Subcutaneous abdominal adipose tissue (tissue), 5 donors: ENCODE measurements at regions not wholly inside any gene's neighbourhood (a gene's known extent, or its start where the extent isn't known, plus 50 kb on each side); places are given as distances from the start of the nearest gene placed in this dataset.

ENCODE experiments used
- H3K27ac ChIP-seq: one replicate; pipeline ENCODE4 v1.7.0; 2013; ENCODE audit warnings: low read depth, mild to moderate bottlenecking, inconsistent platforms, low read length, moderate library complexity
- H3K27me3 ChIP-seq, 5 donors: one replicate each; pipeline ENCODE4 v1.7.0; 2013; ENCODE audit warnings: low read length in 5 of 5, inconsistent platforms in 1 of 5; ENCODE audit not compliant: control insufficient read depth in 5 of 5, insufficient read depth in 4 of 5
- H3K36me3 ChIP-seq, 5 donors: one replicate each; pipeline ENCODE4 v1.7.0; 2013; ENCODE audit warnings: low read length in 5 of 5; ENCODE audit not compliant: control insufficient read depth in 5 of 5, insufficient read depth in 5 of 5
- H3K4me1 ChIP-seq, 5 donors: one replicate each; pipeline ENCODE4 v1.7.0; 2013; ENCODE audit warnings: low read length in 5 of 5, mild to moderate bottlenecking in 3 of 5, moderate library complexity in 1 of 5; ENCODE audit not compliant: control insufficient read depth in 5 of 5, insufficient read depth in 5 of 5
- H3K4me3 ChIP-seq, 5 donors: one replicate each; pipeline ENCODE4 v1.7.0; 2013; ENCODE audit warnings: low read length in 5 of 5, low read depth in 1 of 5
- H3K9ac ChIP-seq, 5 donors: one replicate each; pipeline ENCODE4 v1.7.0; 2013; ENCODE audit warnings: low read length in 5 of 5, mild to moderate bottlenecking in 4 of 5, moderate library complexity in 3 of 5
- H3K9me3 ChIP-seq, 5 donors: one replicate each; pipeline ENCODE4 v1.7.0; 2013; ENCODE audit warnings: low read length in 5 of 5; ENCODE audit not compliant: control insufficient read depth in 5 of 5
- donor health status: healthy.
- donor health status: healthy.
- donor health status: healthy.
- donor health status: healthy.
- donor health status: healthy.

DNA sequence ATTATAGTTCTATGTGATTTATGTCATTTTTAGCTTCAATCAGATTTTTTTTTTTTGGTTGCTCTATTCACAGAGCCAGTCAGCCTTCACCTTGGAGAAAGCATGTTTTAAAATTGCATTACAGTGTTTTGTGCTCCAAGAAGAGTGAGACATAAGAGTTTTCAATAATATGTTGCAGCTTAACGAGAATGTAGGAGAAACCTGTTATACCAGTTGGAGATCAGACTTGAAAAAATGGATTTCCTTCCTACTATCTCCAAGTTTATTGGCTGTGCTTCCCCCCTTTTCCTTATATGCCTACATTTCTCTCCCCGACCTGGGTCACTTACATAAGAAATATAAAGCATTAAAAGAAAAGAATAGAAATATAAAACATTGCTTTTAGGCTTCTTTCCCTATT lies 123.9 kb upstream of the ARGLU1 start:
- Histone ChIP-seq H3K27ac (peak overlapping the region; percentile 64), H3K9ac (no peak overlapping the region), H3K4me3 (no peak overlapping the region), H3K4me1 (peaks cover 0 to 16% (median 0%) of the 10 kb centered on the region in 5 donors), H3K27me3 (no peaks in the 10 kb centered on the region), H3K9me3 (no peaks in the 10 kb centered on the region), H3K36me3 (no peaks in the 10 kb centered on the region)

DNA sequence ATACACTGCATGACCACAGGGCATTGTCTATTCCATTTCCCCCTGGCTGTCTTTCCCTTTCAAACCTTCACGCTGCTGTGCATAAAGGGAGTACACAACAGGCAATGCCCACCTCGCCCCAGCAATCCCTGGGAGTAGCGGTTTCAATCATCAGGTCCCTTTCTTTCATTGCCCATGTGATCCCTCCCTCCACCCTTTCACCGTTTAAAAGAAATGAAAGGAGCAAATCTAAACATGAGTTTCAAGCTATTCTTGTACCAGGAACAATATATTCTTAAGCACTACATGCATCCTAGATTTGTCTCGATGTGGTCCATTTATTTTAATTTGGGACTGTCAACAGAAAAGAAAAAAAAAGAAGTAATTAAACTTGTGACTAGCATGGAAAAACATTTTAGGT lies 123.4 kb upstream of the ARGLU1 start:
- peaks cover 0 to 10% (median 0%) of the 10 kb centered on the region in 5 donors for H3K4me1 ChIP-seq

DNA sequence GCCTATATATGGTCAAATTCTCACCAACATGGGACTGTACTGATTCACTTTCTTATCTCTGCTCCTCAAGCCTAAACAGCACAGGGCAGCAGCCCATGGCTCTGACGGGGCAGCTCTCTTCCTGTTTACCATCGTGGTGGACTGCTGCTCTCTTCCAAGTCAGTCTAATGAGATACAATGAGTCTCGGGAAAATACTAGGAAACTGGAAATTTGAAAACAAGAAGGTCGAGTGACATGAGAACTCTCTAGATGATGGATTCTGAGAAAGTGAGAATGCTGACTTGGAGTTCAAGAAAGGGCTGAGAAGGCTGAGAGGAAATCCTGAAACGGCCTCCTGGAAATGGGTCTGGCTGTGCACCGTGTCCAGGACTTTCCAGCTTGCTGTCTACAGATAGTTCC lies 122.8 kb upstream of the ARGLU1 start:
- Histone ChIP-seq H3K27ac (peak overlapping the region; percentile 64), H3K4me3 (no peak overlapping the region), H3K36me3 (no peaks in the 10 kb centered on the region), H3K9me3 (no peaks in the 10 kb centered on the region), H3K4me1 (peaks cover 0 to 7% (median 0%) of the 10 kb centered on the region in 5 donors), H3K27me3 (no peaks in the 10 kb centered on the region), H3K9ac (no peak overlapping the region)

More for the DNA sequence above, 123.4 kb upstream of the ARGLU1 start:
- Histone ChIP-seq H3K9me3 (no peaks in the 10 kb centered on the region), H3K27ac (peak overlapping the region; percentile 64), H3K36me3 (no peaks in the 10 kb centered on the region), H3K4me3 (no peak overlapping the region), H3K9ac (no peak overlapping the region), H3K27me3 (no peaks in the 10 kb centered on the region)

DNA sequence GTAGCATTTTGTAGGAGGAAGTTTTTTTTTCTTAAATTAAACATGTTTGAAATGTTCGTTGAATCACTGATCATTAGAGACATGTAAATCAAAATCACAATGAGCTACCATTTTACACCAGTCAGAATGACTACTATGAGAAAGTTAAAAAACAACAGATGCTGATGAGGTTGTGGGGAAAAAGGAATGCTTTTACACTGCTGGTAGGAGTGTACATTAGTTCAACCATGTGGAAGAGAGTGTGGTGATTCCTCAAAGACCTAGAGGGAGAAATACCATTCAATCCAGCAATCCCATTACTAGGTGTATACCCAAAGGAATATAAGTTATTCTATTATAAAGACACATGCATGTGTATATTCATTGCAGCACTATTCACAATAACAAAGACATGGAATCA lies 122.0 kb upstream of the ARGLU1 start:
- H3K4me1 ChIP-seq, result peaks cover 0 to 7% (median 0%) of the 10 kb centered on the region in 5 donors
- no peak overlapping the region for H3K27ac ChIP-seq
- H3K9ac ChIP-seq, result no peak overlapping the region
- no peaks in the 10 kb centered on the region for H3K36me3 ChIP-seq
- no peaks in the 10 kb centered on the region for H3K27me3 ChIP-seq
- no peaks in the 10 kb centered on the region for H3K9me3 ChIP-seq
- H3K4me3 ChIP-seq, result no peak overlapping the region

DNA sequence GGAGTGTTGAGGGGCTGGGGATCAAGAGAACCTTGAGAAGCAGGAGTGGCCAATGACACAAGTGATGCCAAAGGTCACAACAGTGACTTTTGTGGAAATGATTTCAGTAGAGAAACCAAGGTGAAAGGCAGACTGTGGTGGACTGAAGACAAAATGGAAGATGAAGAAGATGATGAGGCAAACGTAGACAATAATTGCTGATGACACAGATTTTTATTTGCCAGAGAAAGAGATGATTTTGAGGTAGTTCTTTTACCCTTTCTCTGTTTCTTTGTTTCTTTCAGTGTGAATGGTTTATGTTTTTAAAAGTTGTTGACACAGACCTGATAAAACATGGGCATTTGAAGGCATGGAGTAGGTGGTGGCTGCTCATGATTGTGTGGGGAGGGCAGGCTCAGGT lies 121.0 kb upstream of the ARGLU1 start:
- H3K9me3 ChIP-seq, result no peaks in the 10 kb centered on the region
- no peaks in the 10 kb centered on the region for H3K36me3 ChIP-seq
- peaks cover 0 to 9% (median 0%) of the 10 kb centered on the region in 5 donors for H3K4me1 ChIP-seq
- H3K27ac ChIP-seq, result no peak overlapping the region
- no peaks in the 10 kb centered on the region for H3K27me3 ChIP-seq
- no peak overlapping the region for H3K4me3 ChIP-seq
- H3K9ac ChIP-seq, result no peak overlapping the region

DNA sequence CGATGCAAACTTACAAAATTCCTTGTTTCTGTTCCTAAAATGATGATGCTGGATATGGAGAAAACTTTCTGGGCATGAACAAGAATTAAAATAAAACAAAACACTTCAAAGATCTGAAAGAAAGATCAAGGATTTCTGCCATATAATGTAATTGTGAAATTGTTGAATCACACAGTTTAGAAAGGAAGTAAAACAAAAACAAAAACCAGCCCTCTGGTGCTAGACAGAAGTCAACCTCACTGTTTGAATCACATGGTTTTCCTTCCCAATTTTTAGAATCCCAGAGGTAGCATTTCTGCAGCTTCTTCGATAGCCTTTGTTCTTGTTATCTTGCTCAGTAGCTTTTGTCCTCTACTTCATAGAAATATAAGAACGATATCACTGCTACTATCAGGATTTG lies 118.2 kb upstream of the ARGLU1 start:
- Histone ChIP-seq H3K27ac (no peak overlapping the region), H3K4me1 (peaks cover 0 to 16% (median 0%) of the 10 kb centered on the region in 5 donors), H3K4me3 (no peak overlapping the region), H3K36me3 (no peaks in the 10 kb centered on the region), H3K9ac (no peak overlapping the region), H3K27me3 (no peaks in the 10 kb centered on the region), H3K9me3 (no peaks in the 10 kb centered on the region)

DNA sequence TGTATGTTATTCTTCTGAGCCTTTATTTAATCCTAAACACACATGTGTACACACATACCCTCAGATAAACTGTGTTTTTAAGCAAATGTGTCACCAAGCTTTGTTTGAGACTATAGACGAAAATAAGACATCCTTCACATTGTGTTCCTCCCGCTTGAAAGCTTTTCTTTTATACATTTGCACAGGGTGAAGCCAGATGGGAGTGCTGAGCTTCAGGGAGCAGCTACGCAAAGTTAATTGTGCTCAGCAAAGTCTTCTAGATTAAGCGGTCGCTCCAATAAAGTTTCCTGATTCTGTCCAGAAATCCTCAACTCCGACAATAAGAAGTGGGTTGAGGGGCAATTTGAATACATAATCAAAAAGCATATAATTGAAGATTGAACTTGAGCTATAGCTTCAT lies 117.2 kb upstream of the ARGLU1 start:
- H3K27ac ChIP-seq, result no peak overlapping the region

DNA sequence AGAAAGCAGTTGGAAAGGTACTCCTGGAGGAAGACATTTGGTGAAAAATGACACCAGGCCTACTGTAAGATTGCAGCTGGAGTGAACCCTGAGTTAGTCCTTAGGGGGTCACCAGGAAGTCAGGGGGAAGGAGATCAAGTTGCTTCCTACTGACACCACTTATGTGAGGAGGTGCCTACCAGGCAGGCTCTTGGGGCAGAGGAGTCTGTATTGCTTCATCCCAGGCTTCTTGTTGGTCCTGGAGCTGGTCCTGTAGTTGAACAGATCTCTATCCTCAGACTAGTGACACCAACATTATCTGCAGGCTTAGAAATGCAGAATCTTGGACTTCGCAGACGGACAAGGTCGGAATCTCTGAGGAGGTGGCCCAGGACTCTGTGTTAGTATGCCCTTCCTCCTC lies 116.0 kb upstream of the ARGLU1 start:
- Histone ChIP-seq H3K27me3 (no peaks in the 10 kb centered on the region), H3K4me3 (no peak overlapping the region), H3K4me1 (peaks cover 0 to 32% (median 0%) of the 10 kb centered on the region in 5 donors), H3K36me3 (no peaks in the 10 kb centered on the region), H3K27ac (no peak overlapping the region), H3K9ac (no peak overlapping the region), H3K9me3 (no peaks in the 10 kb centered on the region)

More for the DNA sequence above, 117.2 kb upstream of the ARGLU1 start:
- Histone ChIP-seq H3K9me3 (no peaks in the 10 kb centered on the region), H3K36me3 (no peaks in the 10 kb centered on the region), H3K4me3 (no peak overlapping the region), H3K9ac (no peak overlapping the region), H3K27me3 (no peaks in the 10 kb centered on the region), H3K4me1 (peaks cover 0 to 24% (median 0%) of the 10 kb centered on the region in 5 donors)

DNA sequence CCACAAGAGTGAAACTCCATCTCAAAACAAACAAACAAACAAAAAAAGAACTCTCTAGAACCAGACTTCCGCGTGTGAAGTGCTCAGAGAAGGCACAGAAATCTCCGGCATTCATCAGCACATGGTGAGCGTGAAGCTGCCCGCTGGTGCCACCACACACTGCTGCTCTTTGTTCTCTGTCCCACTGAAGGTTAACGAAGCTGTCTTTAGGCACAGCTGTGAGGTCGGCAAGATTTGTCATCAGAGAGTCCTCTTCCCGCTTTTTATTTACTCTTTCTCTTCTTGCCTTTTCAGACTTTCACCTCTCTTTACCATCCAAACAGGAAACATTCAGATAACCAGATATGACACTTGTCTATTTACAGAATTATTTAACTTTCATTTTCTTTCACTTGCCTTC lies 115.2 kb upstream of the ARGLU1 start:
- peaks cover 0 to 32% (median 0%) of the 10 kb centered on the region in 5 donors for H3K4me1 ChIP-seq
- H3K9ac ChIP-seq, result no peak overlapping the region
- H3K4me3 ChIP-seq, result no peak overlapping the region
- H3K27me3 ChIP-seq, result no peaks in the 10 kb centered on the region
- no peaks in the 10 kb centered on the region for H3K36me3 ChIP-seq
- H3K9me3 ChIP-seq, result no peaks in the 10 kb centered on the region
- H3K27ac ChIP-seq, result no peak overlapping the region

DNA sequence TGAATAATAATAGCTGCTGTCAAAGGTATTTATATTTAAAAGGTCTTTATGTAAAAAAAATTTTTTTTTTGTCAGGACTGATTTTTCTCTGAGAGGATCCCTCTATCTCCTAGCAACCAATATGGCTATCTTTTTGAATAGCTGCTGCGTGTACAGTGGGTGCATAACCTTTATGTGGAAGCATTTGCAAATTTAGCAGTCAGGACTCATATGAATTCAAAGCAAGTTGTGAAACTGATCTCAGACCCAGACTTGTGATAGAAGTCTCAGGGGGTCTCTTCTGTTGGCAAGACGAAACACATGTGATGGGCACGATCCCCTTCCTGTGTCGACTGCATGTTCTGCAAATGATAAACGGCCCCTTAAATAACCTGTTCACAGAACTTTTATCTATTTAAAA lies 114.1 kb upstream of the ARGLU1 start:
- H3K4me1 ChIP-seq, result peaks cover 0 to 32% (median 0%) of the 10 kb centered on the region in 5 donors
- no peaks in the 10 kb centered on the region for H3K9me3 ChIP-seq
- H3K9ac ChIP-seq, result no peak overlapping the region
- no peak overlapping the region for H3K27ac ChIP-seq
- H3K27me3 ChIP-seq, result peaks cover 0 to 4% (median 0%) of the 10 kb centered on the region in 5 donors
- H3K36me3 ChIP-seq, result no peaks in the 10 kb centered on the region
- H3K4me3 ChIP-seq, result no peak overlapping the region

DNA sequence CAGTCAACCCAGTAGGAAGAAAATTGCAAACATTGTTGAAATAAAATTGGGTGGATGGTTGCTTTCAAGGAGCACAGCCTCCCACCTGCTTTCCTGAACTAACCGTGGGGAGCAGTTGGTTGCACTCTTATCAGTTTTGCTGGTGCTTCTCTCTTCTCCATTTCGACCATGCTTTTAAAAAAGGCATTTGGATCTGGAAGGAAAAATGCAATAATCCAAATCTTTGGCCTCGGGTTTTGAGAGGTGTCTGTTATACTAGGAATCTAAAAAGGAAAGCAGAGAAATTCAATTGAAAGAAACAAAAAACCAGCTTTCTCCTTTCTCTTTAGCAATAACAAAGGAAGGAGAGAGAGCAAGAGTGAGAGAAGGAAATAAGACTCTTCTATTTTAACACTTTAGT lies 113.6 kb upstream of the ARGLU1 start:
- H3K27ac ChIP-seq, result peak overlapping the region; percentile 25
- H3K9me3 ChIP-seq, result no peaks in the 10 kb centered on the region
- no peaks in the 10 kb centered on the region for H3K36me3 ChIP-seq
- peaks cover 0 to 4% (median 0%) of the 10 kb centered on the region in 5 donors for H3K27me3 ChIP-seq
- H3K4me3 ChIP-seq, result no peak overlapping the region
- no peak overlapping the region for H3K9ac ChIP-seq
- peaks cover 0 to 32% (median 0%) of the 10 kb centered on the region in 5 donors for H3K4me1 ChIP-seq
